Fibroblast of villous mesenchyme (primary cell): ENCODE measurements at regions not wholly inside any gene's neighbourhood (a gene's known extent, or its start where the extent isn't known, plus 50 kb on each side); places are given as distances from the start of the nearest gene placed in this dataset.

Experiments
- DNase-seq: peaks from one replicate; pipeline ENCODE4 v3.0.0-alpha.2; 2010; ENCODE audit warnings: low read depth
- H3K4me3 ChIP-seq: 2 replicates; pipeline ENCODE4 v1.5.1; 2011; ENCODE audit warnings: low read depth, mild to moderate bottlenecking, low read length
- CTCF ChIP-seq: IDR thresholded peaks from 2 replicates; pipeline ENCODE4 v1.5.1; 2012; ENCODE audit warnings: low read depth, mild to moderate bottlenecking, low read length; ENCODE audit not compliant: insufficient read depth

GRCh38 chr11:43074810-43075209 is 237.0 kb upstream of the API5 start:
- TF ChIP-seq CTCF = no peak
- no peak overlapping the region for H3K4me3 ChIP-seq

DNA sequence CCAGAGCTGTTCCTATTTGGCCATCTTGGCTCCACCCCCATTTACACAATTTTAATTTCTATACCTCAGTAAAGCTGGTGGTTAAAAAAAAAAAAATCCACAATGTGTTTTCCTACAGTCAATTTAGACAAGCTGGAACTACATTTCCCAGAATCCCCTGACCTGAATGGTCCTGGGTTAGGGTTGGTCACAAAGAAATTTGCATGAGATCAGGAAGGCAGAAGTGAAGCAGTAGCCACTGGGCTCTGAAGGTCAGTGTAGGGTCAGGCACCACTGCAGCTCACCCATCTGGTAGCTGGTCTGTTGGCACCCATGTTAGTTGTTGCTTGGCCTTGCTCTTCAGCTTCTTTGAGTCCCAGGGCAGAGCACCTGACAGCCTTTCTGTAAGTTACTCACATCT is 210.7 kb upstream of the API5 start:
- no peak for DNase-seq
- H3K4me3 ChIP-seq = no peak overlapping the region
- no peak for TF ChIP-seq CTCF

More at GRCh38 chr11:43074810-43075209, 237.0 kb upstream of the API5 start:
- no peak for DNase-seq

- TF ChIP-seq CTCF = no peak
- no peak for DNase-seq
- no peak overlapping the region for H3K4me3 ChIP-seq
Measured at GRCh38 chr11:43116071-43116470, 195.7 kb upstream of the API5 start.

DNA sequence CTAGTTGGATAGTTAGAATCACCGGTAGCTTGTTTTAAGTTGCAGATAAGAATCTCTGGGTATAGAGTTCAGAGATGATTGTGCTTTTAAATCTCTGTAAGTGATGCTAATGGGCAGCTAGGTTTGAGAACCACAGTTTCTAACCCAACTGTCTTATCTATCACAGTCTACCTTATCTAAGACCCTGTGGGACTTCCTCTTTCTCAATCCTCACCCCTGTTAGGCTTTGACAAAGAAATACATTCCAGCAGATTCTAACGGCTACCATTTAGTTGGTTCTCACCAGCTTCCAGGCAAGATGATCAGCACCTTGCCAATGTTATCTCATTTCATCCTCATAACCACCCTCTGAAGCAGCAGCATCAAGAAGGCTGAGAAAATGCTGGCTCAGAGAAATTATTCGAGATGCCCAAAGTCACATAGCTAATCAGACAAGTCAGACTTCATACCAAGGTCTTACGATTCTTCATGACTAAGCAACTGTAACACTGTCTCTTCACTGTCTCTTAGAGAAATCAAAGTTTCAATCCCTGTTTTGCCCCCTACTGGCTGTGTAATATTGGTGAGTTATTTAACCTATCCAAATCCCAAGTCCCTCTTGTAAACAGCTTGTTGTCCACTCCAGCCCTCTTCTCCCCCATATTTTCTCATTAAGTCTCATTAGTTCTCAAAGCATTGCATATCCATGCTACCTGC is 192.4 kb upstream of the API5 start:
- no peak for TF ChIP-seq CTCF
- no peak overlapping the region for H3K4me3 ChIP-seq
- no peak for DNase-seq

GRCh38 chr11:43122546-43122945 is 189.2 kb upstream of the API5 start:
- no peak for TF ChIP-seq CTCF
- no peak for DNase-seq
- no peak overlapping the region for H3K4me3 ChIP-seq

GRCh38 chr11:43123443-43123842 is 188.4 kb upstream of the API5 start:
- H3K4me3 ChIP-seq = no peak overlapping the region
- TF ChIP-seq CTCF = no peak
- DNase-seq = no peak
